Ovary (tissue), 7 donors: ENCODE measurements at regions not wholly inside any gene's neighbourhood (a gene's known extent, or its start where the extent isn't known, plus 50 kb on each side); places are given as distances from the start of the nearest gene placed in this dataset.

ENCODE experiments used
- DNase-seq, 5 donors: peaks; one replicate each; pipeline ENCODE4 v3.0.0-alpha.2; 2019 to 2020
- H3K27ac ChIP-seq, 2 donors: fragments of 200-600 bp; one replicate each; pipeline versions ENCODE4 v1.5.1 to v1.8.0; 2019 to 2022
- H3K27me3 ChIP-seq: fragments of 200-600 bp; one replicate; pipeline ENCODE4 v1.8.0; 2022
- H3K36me3 ChIP-seq: fragments of 200-600 bp; sonication (generic); one replicate; pipeline ENCODE4 v1.5.1; 2019
- H3K4me1 ChIP-seq: one replicate; pipeline ENCODE4 v1.8.1; 2013; ENCODE audit warnings: mild to moderate bottlenecking, moderate library complexity; ENCODE audit not compliant: insufficient read depth
- H3K4me3 ChIP-seq: fragments of 200-600 bp; sonication (generic); one replicate; pipeline ENCODE4 v1.5.1; 2017
- H3K9me3 ChIP-seq, 2 donors: fragments of 200-600 bp in 1 of 2; sonication (generic) in 1 of 2; one replicate each; pipeline versions ENCODE4 v1.5.1 to v1.8.1; 2013 to 2019; ENCODE audit warnings: mild to moderate bottlenecking in 1 of 2, moderate library complexity in 1 of 2
- EP300 ChIP-seq: sonication (generic); formaldehyde crosslinking; IDR thresholded peaks from one replicate; pipeline ENCODE4 v1.6.1; 2017; ENCODE audit warnings: antibody characterized with exemption
- POLR2A ChIP-seq: fragments of 450-650 bp; IDR thresholded peaks from one replicate; pipeline ENCODE4 v1.6.1; 2017; ENCODE audit warnings: antibody characterized with exemption, mild to moderate bottlenecking, moderate library complexity
- WGBS, 3 donors: extraction: QIAGEN DNeasy Blood & Tissue Kit in 1 of 3; methylation state at CpG; one replicate each; pipeline versions ENCODE4 v1.1.5 to v1.1.7; 2013 to 2017; 5-methylcytosine and 5-hydroxymethylcytosine counted together
- intact Hi-C, 4 donors: fragments of 100-400 bp; cut with DNase I; formaldehyde crosslinking; loops; one replicate each; pipeline versions ENCODE4 v1.11.0 to v1.15.1; 2022 to 2023
- TF ChIP-seq, protein P1 (sequence below), 3 donors: fragments of 450-650 bp in 2 of 3; fragments of 200-600 bp in 1 of 3; IDR thresholded peaks; one replicate each; pipeline versions ENCODE4 v1.5.1 to v1.8.0; 2016 to 2022; ENCODE audit warnings: antibody characterized with exemption in 3 of 3, mild to moderate bottlenecking in 1 of 3
- donor health status: DM: no; HTN: no; CAD: no; lungs with moderate emphysema.
- donor health status: DM: no; HTN: no; CAD: no.
- donor health status: Bipolar disorder and iron deficiency.
- donor health status: DM: no; HTN: no; CAD: no.
- donor health status: DM: yes; HTN: yes; CAD: no.

- WGBS, 3 donors: 96 to 100% (median 100%) methylated on average over 1 of the region's 1 CpG
Measured at GRCh38 chr10:113450906-113451305, 101.9 kb upstream of the HABP2 start.

DNA sequence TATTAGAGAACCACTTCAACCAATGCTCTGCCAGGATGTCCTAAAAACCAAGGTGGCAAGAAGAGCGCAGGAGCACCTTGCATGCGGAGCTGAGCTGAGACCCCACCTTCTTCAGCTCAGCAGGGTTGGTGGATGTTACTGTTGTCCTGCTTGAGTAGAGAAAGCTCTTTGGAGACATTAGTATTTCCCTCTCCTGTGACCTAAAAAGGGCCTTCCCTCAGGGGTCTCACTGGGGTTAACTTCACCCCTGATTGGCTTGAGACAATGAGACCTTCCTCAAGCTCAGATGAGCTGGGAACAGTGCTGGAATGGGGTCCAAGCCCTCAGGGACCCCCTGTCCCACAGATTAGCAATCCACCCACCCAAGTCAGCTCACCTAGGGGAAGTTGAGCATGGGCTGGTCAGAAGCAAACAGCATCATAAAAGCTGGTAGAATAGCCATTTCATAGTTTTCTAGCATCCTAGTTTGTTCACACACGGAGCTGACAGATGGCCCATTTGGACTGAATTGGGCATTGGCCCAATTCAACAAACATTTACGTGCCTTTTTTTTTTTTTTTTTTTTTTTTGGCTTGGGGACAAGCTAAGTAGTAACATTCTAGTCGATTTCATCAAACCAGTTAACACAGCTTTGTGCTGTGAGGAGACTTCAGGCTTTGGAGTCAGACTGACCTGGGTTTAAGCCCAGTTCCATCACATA is 100.6 kb upstream of the HABP2 start:
- intact Hi-C loops: no loop called here
- no peak for DNase-seq
- no peaks in the 10 kb centered on the region for H3K36me3 ChIP-seq

More at GRCh38 chr10:113450906-113451305, 101.9 kb upstream of the HABP2 start:
- Histone ChIP-seq H3K9me3 (no peaks in the 10 kb centered on the region), H3K27ac (no peak overlapping the region), H3K36me3 (no peaks in the 10 kb centered on the region), H3K27me3 (no peaks in the 10 kb centered on the region), H3K4me1 (peaks cover 4% of the 10 kb centered on the region), H3K4me3 (no peak overlapping the region)
- intact Hi-C loops: no loop called here
- TF ChIP-seq POLR2A: no peak
- TF ChIP-seq EP300: no peak
- TF ChIP-seq, protein P1, sequence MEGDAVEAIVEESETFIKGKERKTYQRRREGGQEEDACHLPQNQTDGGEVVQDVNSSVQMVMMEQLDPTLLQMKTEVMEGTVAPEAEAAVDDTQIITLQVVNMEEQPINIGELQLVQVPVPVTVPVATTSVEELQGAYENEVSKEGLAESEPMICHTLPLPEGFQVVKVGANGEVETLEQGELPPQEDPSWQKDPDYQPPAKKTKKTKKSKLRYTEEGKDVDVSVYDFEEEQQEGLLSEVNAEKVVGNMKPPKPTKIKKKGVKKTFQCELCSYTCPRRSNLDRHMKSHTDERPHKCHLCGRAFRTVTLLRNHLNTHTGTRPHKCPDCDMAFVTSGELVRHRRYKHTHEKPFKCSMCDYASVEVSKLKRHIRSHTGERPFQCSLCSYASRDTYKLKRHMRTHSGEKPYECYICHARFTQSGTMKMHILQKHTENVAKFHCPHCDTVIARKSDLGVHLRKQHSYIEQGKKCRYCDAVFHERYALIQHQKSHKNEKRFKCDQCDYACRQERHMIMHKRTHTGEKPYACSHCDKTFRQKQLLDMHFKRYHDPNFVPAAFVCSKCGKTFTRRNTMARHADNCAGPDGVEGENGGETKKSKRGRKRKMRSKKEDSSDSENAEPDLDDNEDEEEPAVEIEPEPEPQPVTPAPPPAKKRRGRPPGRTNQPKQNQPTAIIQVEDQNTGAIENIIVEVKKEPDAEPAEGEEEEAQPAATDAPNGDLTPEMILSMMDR (IDR thresholded peaks at IDR 0.05): no peak
- no peak for DNase-seq

GRCh38 chr10:113453351-113453750 is 99.5 kb upstream of the HABP2 start:
- DNase-seq: no peak
- Histone ChIP-seq H3K27ac (no peak overlapping the region), H3K9me3 (no peaks in the 10 kb centered on the region), H3K27me3 (no peaks in the 10 kb centered on the region), H3K4me1 (peaks cover 4% of the 10 kb centered on the region), H3K4me3 (no peak overlapping the region), H3K36me3 (no peaks in the 10 kb centered on the region)
- 93 to 95% (median 94%) methylated on average over 6 of the region's 6 CpGs for WGBS, 3 donors
- intact Hi-C loops: no loop called here
- TF ChIP-seq EP300 (no peak), POLR2A (no peak)
- TF ChIP-seq, protein P1 (IDR thresholded peaks at IDR 0.05): no peak

More for the DNA sequence above, 100.6 kb upstream of the HABP2 start:
- H3K9me3 ChIP-seq: no peaks in the 10 kb centered on the region
- H3K4me3 ChIP-seq: no peak overlapping the region
- 51 to 58% (median 53%) methylated on average over 5 of the region's 5 CpGs for WGBS, 3 donors
- H3K4me1 ChIP-seq: peaks cover 4% of the 10 kb centered on the region
- H3K27ac ChIP-seq: no peak overlapping the region
- TF ChIP-seq, protein P1 (IDR thresholded peaks at IDR 0.05): no peak
- no peak for TF ChIP-seq POLR2A
- TF ChIP-seq EP300: no peak
- no peaks in the 10 kb centered on the region for H3K27me3 ChIP-seq

DNA sequence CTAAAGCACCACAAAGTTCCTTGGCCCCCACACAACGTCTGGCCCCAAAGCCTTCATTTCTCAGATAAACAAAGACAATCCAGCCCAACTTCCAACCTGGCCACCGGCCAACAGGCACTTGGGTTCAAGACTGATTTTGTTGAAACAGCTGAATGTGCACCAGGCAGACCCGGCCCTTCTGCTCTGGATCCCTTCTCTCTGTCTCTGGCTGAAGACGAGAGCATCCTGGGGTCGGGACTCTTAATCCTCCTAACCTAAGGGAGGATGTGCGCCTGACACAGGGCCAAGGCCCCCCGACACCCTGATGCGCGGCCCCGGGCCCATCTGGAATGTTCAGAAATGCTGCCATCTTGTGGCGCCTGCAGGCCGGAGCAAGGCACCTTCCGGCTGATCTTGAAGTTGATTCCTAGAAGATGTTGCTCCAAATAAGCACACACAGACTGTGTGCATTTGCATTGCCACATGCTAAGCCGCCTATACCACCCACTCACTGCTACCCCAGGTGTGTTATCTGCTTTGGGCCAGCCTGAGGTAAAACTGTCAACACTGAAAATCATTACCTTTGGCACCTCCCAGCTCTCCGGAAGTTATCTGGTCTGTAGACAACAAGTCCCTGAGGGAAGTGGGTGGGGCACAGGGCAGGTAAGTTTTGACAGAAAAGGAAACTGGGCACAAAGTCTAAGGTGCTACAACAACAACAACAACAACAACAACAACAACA is 98.4 kb upstream of the HABP2 start:
- intact Hi-C loops: no loop called here
- DNase-seq: peak in 4 of 5 donors; percentile 23 to 58 (median 36)

More for the DNA sequence above, 98.4 kb upstream of the HABP2 start:
- Histone ChIP-seq H3K27ac (no peak overlapping the region), H3K27me3 (no peaks in the 10 kb centered on the region), H3K4me1 (peaks cover 4% of the 10 kb centered on the region), H3K4me3 (no peak overlapping the region), H3K9me3 (no peaks in the 10 kb centered on the region), H3K36me3 (no peaks in the 10 kb centered on the region)
- whole genome bisulfite sequencing, 3 donors: 8 to 11% (median 9%) methylated on average over 15 of the region's 15 CpGs
- TF ChIP-seq, protein P1 (IDR thresholded peaks at IDR 0.05): peak in 1 of 3 donors; percentile 13
- no peak for TF ChIP-seq EP300
